PC-9 (cell line): ENCODE measurements at regions not wholly inside any gene's neighbourhood (a gene's known extent, or its start where the extent isn't known, plus 50 kb on each side); places are given as distances from the start of the nearest gene placed in this dataset.

ENCODE experiments used
- BruUV-seq: library from RNA; stranded (reverse); fragments of 400-500 nt; replicated peaks from 2 replicates; lab custom pipeline; 2021; lab: Mats Ljungman, UMichigan
- CTCF ChIA-PET: fragments of 300-600 bp; sonication (Branson Sonifier 250); formaldehyde crosslinking; loops from one replicate; lab custom pipeline; 2022; ENCODE audit warnings: antibody characterized with exemption; lab: Charles Lee
- POLR2A ChIA-PET: fragments of 300-600 bp; sonication (Branson Sonifier 250); formaldehyde crosslinking; loops from one replicate; lab custom pipeline; 2022; ENCODE audit warnings: antibody characterized with exemption; ENCODE audit not compliant: unreplicated experiment; lab: Charles Lee
- DNase-seq, 2 experiments: peaks; one replicate each; pipeline versions ENCODE4 v3.0.0 to v3.0.0-alpha.2; 2015 to 2022; ENCODE audit warnings: mixed read lengths in 1 of 2
- H2AFZ ChIP-seq: fragments of 200-600 bp; sonication (generic); 2 replicates; pipeline ENCODE4 v1.8.1; 2017; ENCODE audit warnings: antibody characterized with exemption
- H3F3A ChIP-seq: fragments of 200-600 bp; sonication (generic); 2 replicates; pipeline ENCODE4 v1.8.1; 2017; ENCODE audit warnings: antibody characterized with exemption, mild to moderate bottlenecking, low read depth; ENCODE audit not compliant: insufficient read depth
- H3K27ac ChIP-seq: fragments of 200-600 bp; sonication (generic); 2 replicates; pipeline ENCODE4 v1.6.1; 2016; ENCODE audit warnings: mixed run types
- H3K27me3 ChIP-seq: fragments of 200-600 bp; sonication (generic); 2 replicates; pipeline ENCODE4 v1.6.1; 2016; ENCODE audit warnings: low read depth, mixed run types; ENCODE audit not compliant: insufficient read depth
- H3K36me3 ChIP-seq: fragments of 200-600 bp; sonication (generic); 2 replicates; pipeline ENCODE4 v1.6.1; 2016; ENCODE audit warnings: low read depth, mixed run types
- H3K4me1 ChIP-seq: fragments of 200-600 bp; sonication (generic); replicated peaks from 2 replicates; pipeline ENCODE4 v1.6.1; 2016; ENCODE audit warnings: mixed run types; ENCODE audit not compliant: insufficient read depth
- H3K4me2 ChIP-seq: fragments of 200-600 bp; sonication (generic); 2 replicates; pipeline ENCODE4 v1.6.1; 2017; ENCODE audit warnings: mixed run types
- H3K4me3 ChIP-seq: fragments of 200-600 bp; sonication (generic); 2 replicates; pipeline ENCODE4 v1.6.1; 2016; ENCODE audit warnings: mixed run types
- H3K79me2 ChIP-seq: fragments of 200-600 bp; sonication (generic); 2 replicates; pipeline ENCODE4 v1.6.1; 2017; ENCODE audit warnings: low read depth, mixed run types
- H3K9me2 ChIP-seq: fragments of 200-600 bp; sonication (generic); 2 replicates; pipeline ENCODE4 v1.8.1; 2017; ENCODE audit warnings: mild to moderate bottlenecking; ENCODE audit not compliant: insufficient read depth
- H3K9me3 ChIP-seq: fragments of 200-600 bp; sonication (generic); 2 replicates; pipeline ENCODE4 v1.8.1; 2016; ENCODE audit warnings: low read depth; ENCODE audit not compliant: insufficient read depth
- H4K20me1 ChIP-seq: fragments of 200-600 bp; sonication (generic); 2 replicates; pipeline ENCODE4 v1.8.1; 2017; ENCODE audit not compliant: insufficient read depth
- CTCF ChIP-seq: fragments of 200-600 bp; sonication (generic); conservative IDR thresholded peaks from 2 replicates; pipeline ENCODE4 v1.6.1; 2017; ENCODE audit warnings: mixed run types, antibody characterized with exemption, mild to moderate bottlenecking, moderate library complexity
- EZH2 ChIP-seq: fragments of 200-600 bp; sonication (generic); IDR thresholded peaks from 2 replicates; pipeline ENCODE4 v1.8.0; 2017; ENCODE audit warnings: antibody characterized with exemption, low read depth
- intact Hi-C: fragments of 100-400 bp; cut with micrococcal nuclease; formaldehyde crosslinking; loops from one replicate; pipeline ENCODE4 v1.10.0; 2022; ENCODE audit not compliant: unreplicated experiment

- H3K36me3 ChIP-seq: no peaks in the 10 kb centered on the region
- no peak overlapping the region for H3K4me3 ChIP-seq
- no peaks in the 10 kb centered on the region for H3K27me3 ChIP-seq
- BruUV-seq: no TSS peak
- H3K27ac ChIP-seq: no peak overlapping the region
- no peaks in the 10 kb centered on the region for H3K9me3 ChIP-seq
- no peaks in the 10 kb centered on the region for H4K20me1 ChIP-seq
- no peaks in the 10 kb centered on the region for H3K79me2 ChIP-seq
- no peak overlapping the region for H2AFZ ChIP-seq
- peaks cover 7% of the 10 kb centered on the region for H3K4me1 ChIP-seq
- TF ChIP-seq EZH2 (no peak), CTCF (no peak)
- no peaks in the 10 kb centered on the region for H3K9me2 ChIP-seq
- intact Hi-C loops: no loop called here
- ChIA-PET CTCF (no interaction called here), POLR2A (no interaction called here)
- H3K4me2 ChIP-seq: no peak overlapping the region
- no peak for DNase-seq
- H3F3A ChIP-seq: no peaks in the 10 kb centered on the region
Observed at GRCh38 chrX:68897118-68897945, 68.5 kb downstream of the EFNB1 start.

GRCh38 chrX:68896581-68896980 is 67.8 kb downstream of the EFNB1 start:
- Histone ChIP-seq H2AFZ (no peak overlapping the region), H3F3A (no peaks in the 10 kb centered on the region), H3K27ac (no peak overlapping the region), H3K27me3 (no peaks in the 10 kb centered on the region), H3K9me3 (no peaks in the 10 kb centered on the region), H3K79me2 (no peaks in the 10 kb centered on the region), H3K4me2 (no peak overlapping the region), H3K9me2 (no peaks in the 10 kb centered on the region), H3K36me3 (no peaks in the 10 kb centered on the region), H4K20me1 (no peaks in the 10 kb centered on the region), H3K4me1 (peaks cover 7% of the 10 kb centered on the region), H3K4me3 (no peak overlapping the region)
- TF ChIP-seq CTCF: no peak
- TF ChIP-seq EZH2: no peak
- DNase-seq: no peak
- BruUV-seq: no TSS peak
- ChIA-PET CTCF (no interaction called here), POLR2A (no interaction called here)
- intact Hi-C loops: no loop called here

DNA sequence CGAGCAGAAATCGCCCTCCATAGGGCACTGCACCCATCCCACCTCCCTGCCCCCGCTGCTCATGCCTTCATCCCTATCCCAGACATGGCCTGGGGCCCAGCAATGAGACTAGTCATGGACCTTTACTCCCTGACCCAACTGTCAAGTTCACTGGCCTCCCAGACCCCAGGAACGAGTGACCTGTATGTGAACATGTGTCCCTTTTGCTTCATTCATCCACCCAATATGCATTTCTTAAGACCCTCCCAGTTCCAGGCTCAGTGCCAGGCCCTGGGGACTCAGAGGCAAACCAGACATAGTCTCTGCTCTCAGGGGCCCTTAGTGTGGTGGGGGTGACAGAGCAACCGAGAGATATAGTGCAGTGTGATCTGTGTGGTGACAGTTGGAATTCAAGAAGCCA is 67.0 kb downstream of the EFNB1 start:
- Histone ChIP-seq H3K36me3 (no peaks in the 10 kb centered on the region), H2AFZ (no peak overlapping the region), H4K20me1 (no peaks in the 10 kb centered on the region), H3K79me2 (no peaks in the 10 kb centered on the region), H3K27ac (no peak overlapping the region), H3K4me3 (no peak overlapping the region), H3K4me1 (peaks cover 7% of the 10 kb centered on the region), H3K9me3 (no peaks in the 10 kb centered on the region), H3K4me2 (no peak overlapping the region; the same call in 1 of the 2 replicates), H3K9me2 (no peaks in the 10 kb centered on the region), H3K27me3 (no peaks in the 10 kb centered on the region), H3F3A (no peaks in the 10 kb centered on the region)
- CTCF ChIA-PET: no interaction called here
- no peak for DNase-seq
- TF ChIP-seq CTCF (no peak), EZH2 (no peak)
- BruUV-seq: no TSS peak
- intact Hi-C loops: loop anchor here (1.0 to 2.0 kb wide), 2 partner anchors 61 to 67 kb away; partner anchors contain the start of gene EFNB1
- POLR2A ChIA-PET: interaction anchor here (0.6 to 1.2 kb wide), 2 partner anchors 36 to 67 kb away, joined by 4 to 7 read pairs; partner anchors contain the start of gene EFNB1
